ENCODE measurements at regions not wholly inside any gene's neighbourhood (a gene's known extent, or its start where the extent isn't known, plus 50 kb on each side); places are given as distances from the start of the nearest gene placed in this dataset.
"Not testable (repeated sequence)": the region's sequence is repeated elsewhere in the genome, so short reads cannot be mapped to it uniquely, and the experiment has no call there.

GRCh38 chr12:63354969-63355368 is 204.0 kb upstream of the AVPR1A start:
- Histone ChIP-seq H3K4me3 (no peak overlapping the region), H3K36me3 (no peaks in the 10 kb centered on the region), H3K27ac (no peak overlapping the region), H3K9me3 (no peaks in the 10 kb centered on the region), H3K27me3 (no peaks in the 10 kb centered on the region), H3K4me1 (no peaks in the 10 kb centered on the region)
- no peak for DNase-seq (ENCODE audit: low spot score in 2 of 2)
- 87% methylated on average over 1 of the region's 1 CpG for WGBS
- TF ChIP-seq, protein P1, sequence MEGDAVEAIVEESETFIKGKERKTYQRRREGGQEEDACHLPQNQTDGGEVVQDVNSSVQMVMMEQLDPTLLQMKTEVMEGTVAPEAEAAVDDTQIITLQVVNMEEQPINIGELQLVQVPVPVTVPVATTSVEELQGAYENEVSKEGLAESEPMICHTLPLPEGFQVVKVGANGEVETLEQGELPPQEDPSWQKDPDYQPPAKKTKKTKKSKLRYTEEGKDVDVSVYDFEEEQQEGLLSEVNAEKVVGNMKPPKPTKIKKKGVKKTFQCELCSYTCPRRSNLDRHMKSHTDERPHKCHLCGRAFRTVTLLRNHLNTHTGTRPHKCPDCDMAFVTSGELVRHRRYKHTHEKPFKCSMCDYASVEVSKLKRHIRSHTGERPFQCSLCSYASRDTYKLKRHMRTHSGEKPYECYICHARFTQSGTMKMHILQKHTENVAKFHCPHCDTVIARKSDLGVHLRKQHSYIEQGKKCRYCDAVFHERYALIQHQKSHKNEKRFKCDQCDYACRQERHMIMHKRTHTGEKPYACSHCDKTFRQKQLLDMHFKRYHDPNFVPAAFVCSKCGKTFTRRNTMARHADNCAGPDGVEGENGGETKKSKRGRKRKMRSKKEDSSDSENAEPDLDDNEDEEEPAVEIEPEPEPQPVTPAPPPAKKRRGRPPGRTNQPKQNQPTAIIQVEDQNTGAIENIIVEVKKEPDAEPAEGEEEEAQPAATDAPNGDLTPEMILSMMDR (IDR thresholded peaks at IDR 0.05), result no peak
- TF ChIP-seq POLR2A (IDR thresholded peaks at IDR 0.05) (no peak), EP300 (IDR thresholded peaks at IDR 0.05) (no peak), POLR2AphosphoS5 (IDR thresholded peaks at IDR 0.05) (no peak)

- WGBS, result 94% methylated on average over 1 of the region's 1 CpG
These were observed 202.6 kb upstream of the AVPR1A start for GRCh38 chr12:63353559-63353958.

DNA sequence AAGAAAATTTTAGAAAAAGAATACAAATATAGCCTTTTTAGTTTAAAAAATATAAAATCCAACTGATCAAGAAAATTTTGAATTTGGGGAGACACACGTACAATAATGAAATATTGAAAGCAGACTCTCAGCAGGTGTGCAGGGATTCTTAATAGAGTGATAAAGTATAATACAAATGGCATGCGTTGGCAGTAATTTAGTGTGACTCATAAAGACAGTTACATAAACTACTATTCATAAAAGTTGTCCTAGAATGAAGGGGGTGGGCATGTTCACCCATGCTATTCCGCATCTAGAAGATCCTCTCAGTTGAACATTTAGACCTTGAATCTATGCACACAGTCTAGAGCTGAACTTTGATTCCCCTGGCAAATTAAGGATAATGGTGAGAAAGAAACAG is 200.4 kb upstream of the AVPR1A start:
- 89% methylated on average over 3 of the region's 3 CpGs for WGBS

More at GRCh38 chr12:63353559-63353958, 202.6 kb upstream of the AVPR1A start:
- Histone ChIP-seq H3K27ac (no peak overlapping the region), H3K4me3 (no peak overlapping the region), H3K36me3 (no peaks in the 10 kb centered on the region), H3K4me1 (no peaks in the 10 kb centered on the region), H3K27me3 (no peaks in the 10 kb centered on the region), H3K9me3 (no peaks in the 10 kb centered on the region)
- TF ChIP-seq POLR2A (IDR thresholded peaks at IDR 0.05) (no peak), POLR2AphosphoS5 (IDR thresholded peaks at IDR 0.05) (no peak), EP300 (IDR thresholded peaks at IDR 0.05) (no peak)
- TF ChIP-seq, protein P1 (IDR thresholded peaks at IDR 0.05), result no peak
- DNase-seq (ENCODE audit: low spot score in 2 of 2), result no peak

GRCh38 chr12:63348556-63348955 is 197.6 kb upstream of the AVPR1A start:
- Histone ChIP-seq H3K27ac (no peak overlapping the region), H3K4me3 (no peak overlapping the region), H3K27me3 (no peaks in the 10 kb centered on the region), H3K36me3 (no peaks in the 10 kb centered on the region), H3K9me3 (no peaks in the 10 kb centered on the region), H3K4me1 (no peaks in the 10 kb centered on the region)
- 63% methylated on average over 2 of the region's 3 CpGs for WGBS
- TF ChIP-seq, protein P1 (IDR thresholded peaks at IDR 0.05), result no peak
- TF ChIP-seq POLR2A (IDR thresholded peaks at IDR 0.05) (no peak), POLR2AphosphoS5 (IDR thresholded peaks at IDR 0.05) (no peak), EP300 (IDR thresholded peaks at IDR 0.05) (no peak)
- DNase-seq (ENCODE audit: low spot score in 2 of 2), result no peak

More for the DNA sequence above, 200.4 kb upstream of the AVPR1A start:
- no peaks in the 10 kb centered on the region for H3K36me3 ChIP-seq
- TF ChIP-seq EP300 (IDR thresholded peaks at IDR 0.05) (no peak), POLR2AphosphoS5 (IDR thresholded peaks at IDR 0.05) (no peak), POLR2A (IDR thresholded peaks at IDR 0.05) (no peak)
- TF ChIP-seq, protein P1 (IDR thresholded peaks at IDR 0.05), result no peak
- no peaks in the 10 kb centered on the region for H3K4me1 ChIP-seq
- H3K4me3 ChIP-seq, result no peak overlapping the region
- no peaks in the 10 kb centered on the region for H3K9me3 ChIP-seq
- H3K27me3 ChIP-seq, result no peaks in the 10 kb centered on the region
- no peak for DNase-seq (ENCODE audit: low spot score in 2 of 2)
- H3K27ac ChIP-seq, result no peak overlapping the region

DNA sequence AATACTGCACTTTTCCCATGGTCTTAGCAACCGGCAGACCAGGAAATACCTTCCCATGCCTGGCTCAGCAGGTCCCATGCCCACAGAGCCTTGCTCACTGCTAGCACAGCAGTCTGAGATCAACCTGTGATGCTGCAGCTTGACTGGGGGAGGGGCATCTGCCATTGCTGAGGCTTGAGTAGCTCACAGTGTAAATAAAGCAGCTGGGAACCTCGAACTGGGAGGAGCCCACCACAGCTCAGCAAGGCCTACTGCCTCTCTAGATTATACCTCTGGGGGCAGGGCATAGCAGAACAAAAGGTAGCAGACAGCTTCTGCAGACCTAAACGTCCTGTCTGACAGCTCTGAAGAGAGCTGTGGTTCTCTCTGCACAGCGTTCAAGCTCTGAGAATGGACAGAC is 186.2 kb upstream of the AVPR1A start:
- not testable (repeated sequence) for DNase-seq (ENCODE audit: low spot score in 2 of 2); H3K4me1 ChIP-seq; H3K4me3 ChIP-seq; H3K27me3 ChIP-seq; H3K27ac ChIP-seq; H3K36me3 ChIP-seq; H3K9me3 ChIP-seq
- 57% methylated on average over 3 of the region's 4 CpGs for WGBS

GRCh38 chr12:63326260-63326659 is 175.3 kb upstream of the AVPR1A start:
- no peak for DNase-seq (ENCODE audit: low spot score in 2 of 2)
- Histone ChIP-seq H3K4me3 (no peak overlapping the region), H3K27ac (no peak overlapping the region), H3K27me3 (no peaks in the 10 kb centered on the region), H3K9me3 (no peaks in the 10 kb centered on the region), H3K36me3 (no peaks in the 10 kb centered on the region), H3K4me1 (no peaks in the 10 kb centered on the region)
- TF ChIP-seq, protein P1 (IDR thresholded peaks at IDR 0.05), result no peak
- TF ChIP-seq EP300 (IDR thresholded peaks at IDR 0.05) (no peak), POLR2A (IDR thresholded peaks at IDR 0.05) (no peak), POLR2AphosphoS5 (IDR thresholded peaks at IDR 0.05) (no peak)

Measured in suprapubic skin (tissue), 4 donors.